ENCODE measurements at regions not wholly inside any gene's neighbourhood (a gene's known extent, or its start where the extent isn't known, plus 50 kb on each side); places are given as distances from the start of the nearest gene placed in this dataset.
"Not testable (repeated sequence)": the region's sequence is repeated elsewhere in the genome, so short reads cannot be mapped to it uniquely, and the experiment has no call there.

- no peaks in the 10 kb centered on the region for H3K9me3 Mint-ChIP-seq
- ChIA-PET POLR2A (no interaction called here), CTCF (no interaction called here)
- peak; percentile 65 for ATAC-seq
- H3K4me3 Mint-ChIP-seq = no peak overlapping the region
- no peak for DNase-seq (ENCODE audit: low spot score)
- peaks cover 11% of the 10 kb centered on the region for H3K4me1 Mint-ChIP-seq
- no peak overlapping the region for H3K27ac Mint-ChIP-seq
- TF ChIP-seq CREB1 (CRISPR knock-in tag; IDR thresholded peaks at IDR 0.05) (no peak), MYBL2 (CRISPR knock-in tag; IDR thresholded peaks at IDR 0.05) (no peak), JUN (CRISPR knock-in tag; IDR thresholded peaks at IDR 0.05) (no peak), SP1 (CRISPR knock-in tag; conservative IDR thresholded peaks at IDR 0.05) (no peak), FOXP1 (CRISPR knock-in tag; IDR thresholded peaks at IDR 0.05; ENCODE audit: borderline replicate concordance) (no peak), GTF2I (CRISPR knock-in tag; conservative IDR thresholded peaks at IDR 0.05) (no peak), EMX1 (CRISPR knock-in tag; IDR thresholded peaks at IDR 0.05) (no peak), AFF4 (CRISPR knock-in tag; IDR thresholded peaks at IDR 0.05; ENCODE audit: borderline replicate concordance) (no peak), TEAD4 (CRISPR knock-in tag; IDR thresholded peaks at IDR 0.05) (no peak), MAX (CRISPR knock-in tag; IDR thresholded peaks at IDR 0.05) (no peak), TP53 (CRISPR knock-in tag; IDR thresholded peaks at IDR 0.05) (no peak), ESRRA (CRISPR knock-in tag; IDR thresholded peaks at IDR 0.05; ENCODE audit: borderline replicate concordance) (no peak)
- TF ChIP-seq, protein P1, sequence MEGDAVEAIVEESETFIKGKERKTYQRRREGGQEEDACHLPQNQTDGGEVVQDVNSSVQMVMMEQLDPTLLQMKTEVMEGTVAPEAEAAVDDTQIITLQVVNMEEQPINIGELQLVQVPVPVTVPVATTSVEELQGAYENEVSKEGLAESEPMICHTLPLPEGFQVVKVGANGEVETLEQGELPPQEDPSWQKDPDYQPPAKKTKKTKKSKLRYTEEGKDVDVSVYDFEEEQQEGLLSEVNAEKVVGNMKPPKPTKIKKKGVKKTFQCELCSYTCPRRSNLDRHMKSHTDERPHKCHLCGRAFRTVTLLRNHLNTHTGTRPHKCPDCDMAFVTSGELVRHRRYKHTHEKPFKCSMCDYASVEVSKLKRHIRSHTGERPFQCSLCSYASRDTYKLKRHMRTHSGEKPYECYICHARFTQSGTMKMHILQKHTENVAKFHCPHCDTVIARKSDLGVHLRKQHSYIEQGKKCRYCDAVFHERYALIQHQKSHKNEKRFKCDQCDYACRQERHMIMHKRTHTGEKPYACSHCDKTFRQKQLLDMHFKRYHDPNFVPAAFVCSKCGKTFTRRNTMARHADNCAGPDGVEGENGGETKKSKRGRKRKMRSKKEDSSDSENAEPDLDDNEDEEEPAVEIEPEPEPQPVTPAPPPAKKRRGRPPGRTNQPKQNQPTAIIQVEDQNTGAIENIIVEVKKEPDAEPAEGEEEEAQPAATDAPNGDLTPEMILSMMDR (IDR thresholded peaks at IDR 0.05) = no peak
- H3K27me3 Mint-ChIP-seq (ENCODE audit: low read depth) = no peaks in the 10 kb centered on the region
- H3K36me3 Mint-ChIP-seq = no peaks in the 10 kb centered on the region
Measured at GRCh38 chr3:147298511-147298982, 107.8 kb downstream of the ZIC4 start.

DNA sequence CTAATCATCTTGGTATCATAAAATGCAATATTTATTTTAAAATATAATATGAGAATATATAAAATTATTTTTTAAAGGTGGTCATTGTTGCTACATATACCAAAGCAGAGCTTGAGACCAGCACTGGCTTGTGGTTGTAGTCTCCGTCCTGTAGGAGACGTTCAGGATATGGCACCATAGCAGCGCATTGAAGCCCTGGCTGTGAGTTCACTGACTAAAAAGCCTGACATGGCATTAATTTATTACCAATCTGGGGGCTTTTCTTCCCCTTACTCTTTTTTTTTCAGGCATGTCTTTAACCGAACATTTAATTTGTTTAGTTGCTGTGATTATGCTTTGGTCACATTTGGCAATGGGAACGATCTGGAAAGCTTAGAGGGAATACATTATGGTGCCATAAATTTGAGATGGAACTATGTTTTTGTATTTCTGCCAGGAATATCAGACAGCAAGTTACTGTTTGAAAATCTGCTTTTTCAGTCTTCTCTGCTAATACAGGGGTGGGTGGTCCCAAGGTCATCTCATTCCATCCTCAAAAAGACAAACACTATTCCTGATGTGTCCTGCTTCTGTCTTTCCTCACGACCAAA is 108.5 kb downstream of the ZIC4 start:
- ChIA-PET POLR2A (no interaction called here), CTCF (no interaction called here)
- Mint-ChIP-seq H3K4me3 (no peak overlapping the region), H3K36me3 (no peaks in the 10 kb centered on the region), H3K9me3 (no peaks in the 10 kb centered on the region), H3K27me3 (ENCODE audit: low read depth) (no peaks in the 10 kb centered on the region), H3K27ac (no peak overlapping the region), H3K4me1 (peaks cover 11% of the 10 kb centered on the region)
- DNase-seq (ENCODE audit: low spot score) (no peak), ATAC-seq (peak; percentile 51; the same call in 1 of the 2 replicates)
- TF ChIP-seq GTF2I (CRISPR knock-in tag; conservative IDR thresholded peaks at IDR 0.05) = no peak
- TF ChIP-seq HMGA2 (CRISPR knock-in tag; IDR thresholded peaks at IDR 0.05) = peak; percentile 85

- ATAC-seq; H3K4me3 Mint-ChIP-seq; CTCF ChIA-PET; H3K27ac Mint-ChIP-seq; POLR2A ChIA-PET; DNase-seq (ENCODE audit: low spot score); H3K27me3 Mint-ChIP-seq (ENCODE audit: low read depth); H3K4me1 Mint-ChIP-seq: not testable (repeated sequence)
- Mint-ChIP-seq H3K9me3 (peaks cover 25% of the 10 kb centered on the region), H3K36me3 (peaks cover 13% of the 10 kb centered on the region)
Measured at GRCh38 chr3:147287370-147287769, 119.0 kb downstream of the ZIC4 start.

GRCh38 chr3:147269907-147270306 is 136.4 kb downstream of the ZIC4 start:
- no peaks in the 10 kb centered on the region for H3K4me1 Mint-ChIP-seq
- no peak for DNase-seq (ENCODE audit: low spot score)
- H3K9me3 Mint-ChIP-seq = peaks cover 19% of the 10 kb centered on the region
- no peak overlapping the region for H3K4me3 Mint-ChIP-seq
- H3K36me3 Mint-ChIP-seq = no peaks in the 10 kb centered on the region
- ChIA-PET CTCF (interaction anchor here (0.5 kb wide), 1 partner anchor 150 kb away, joined by 3 read pairs; no protein-coding TSS in a partner anchor), POLR2A (no interaction called here)
- peak; percentile 98 for ATAC-seq
- no peak overlapping the region for H3K27ac Mint-ChIP-seq
- H3K27me3 Mint-ChIP-seq (ENCODE audit: low read depth) = no peaks in the 10 kb centered on the region
- no peak for TF ChIP-seq TEAD1 (CRISPR knock-in tag; IDR thresholded peaks at IDR 0.05)
- TF ChIP-seq ZBTB21 (CRISPR knock-in tag; IDR thresholded peaks at IDR 0.05; ENCODE audit: borderline replicate concordance) = no peak
- TF ChIP-seq, protein P2, sequence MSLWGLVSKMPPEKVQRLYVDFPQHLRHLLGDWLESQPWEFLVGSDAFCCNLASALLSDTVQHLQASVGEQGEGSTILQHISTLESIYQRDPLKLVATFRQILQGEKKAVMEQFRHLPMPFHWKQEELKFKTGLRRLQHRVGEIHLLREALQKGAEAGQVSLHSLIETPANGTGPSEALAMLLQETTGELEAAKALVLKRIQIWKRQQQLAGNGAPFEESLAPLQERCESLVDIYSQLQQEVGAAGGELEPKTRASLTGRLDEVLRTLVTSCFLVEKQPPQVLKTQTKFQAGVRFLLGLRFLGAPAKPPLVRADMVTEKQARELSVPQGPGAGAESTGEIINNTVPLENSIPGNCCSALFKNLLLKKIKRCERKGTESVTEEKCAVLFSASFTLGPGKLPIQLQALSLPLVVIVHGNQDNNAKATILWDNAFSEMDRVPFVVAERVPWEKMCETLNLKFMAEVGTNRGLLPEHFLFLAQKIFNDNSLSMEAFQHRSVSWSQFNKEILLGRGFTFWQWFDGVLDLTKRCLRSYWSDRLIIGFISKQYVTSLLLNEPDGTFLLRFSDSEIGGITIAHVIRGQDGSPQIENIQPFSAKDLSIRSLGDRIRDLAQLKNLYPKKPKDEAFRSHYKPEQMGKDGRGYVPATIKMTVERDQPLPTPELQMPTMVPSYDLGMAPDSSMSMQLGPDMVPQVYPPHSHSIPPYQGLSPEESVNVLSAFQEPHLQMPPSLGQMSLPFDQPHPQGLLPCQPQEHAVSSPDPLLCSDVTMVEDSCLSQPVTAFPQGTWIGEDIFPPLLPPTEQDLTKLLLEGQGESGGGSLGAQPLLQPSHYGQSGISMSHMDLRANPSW (CRISPR knock-in tag; conservative IDR thresholded peaks at IDR 0.05; ENCODE audit: low read depth) = no peak
- TF ChIP-seq PREB (CRISPR knock-in tag; IDR thresholded peaks at IDR 0.05; ENCODE audit: borderline replicate concordance) = no peak
- no peak for TF ChIP-seq NFATC4 (CRISPR knock-in tag; IDR thresholded peaks at IDR 0.05)
- TF ChIP-seq ZNF317 (CRISPR knock-in tag; IDR thresholded peaks at IDR 0.05; ENCODE audit: borderline replicate concordance, low read depth) = no peak

All from WTC11 (cell line).